MM.1S (cell line): ENCODE measurements at regions not wholly inside any gene's neighbourhood (a gene's known extent, or its start where the extent isn't known, plus 50 kb on each side); places are given as distances from the start of the nearest gene placed in this dataset.

Experiments
- DNase-seq: peaks from one replicate; pipeline ENCODE4 v3.0.0-alpha.2; 2015
- H2AFZ ChIP-seq: fragments of 300-600 bp; sonication (generic); 2 replicates; pipeline ENCODE4 v1.6.0; 2016; ENCODE audit warnings: antibody characterized with exemption, low read length
- H3F3A ChIP-seq: fragments of 300-600 bp; sonication (generic); 2 replicates; pipeline ENCODE4 v1.6.1; 2016; ENCODE audit warnings: mild to moderate bottlenecking, antibody characterized with exemption, low read length, moderate library complexity, mixed read lengths; ENCODE audit not compliant: insufficient read depth
- H3K27ac ChIP-seq: fragments of 300-600 bp; sonication (generic); 2 replicates; pipeline ENCODE4 v1.5.1; 2016; ENCODE audit warnings: mild to moderate bottlenecking, low read length
- H3K27me3 ChIP-seq: fragments of 300-600 bp; sonication (generic); replicated peaks from 2 replicates; pipeline ENCODE4 v1.6.0; 2016; ENCODE audit warnings: low read length; ENCODE audit not compliant: insufficient read depth
- H3K36me3 ChIP-seq: fragments of 300-600 bp; sonication (generic); replicated peaks from 2 replicates; pipeline ENCODE4 v1.6.1; 2016; ENCODE audit warnings: mild to moderate bottlenecking, low read length, mixed read lengths; ENCODE audit not compliant: insufficient read depth
- H3K4me1 ChIP-seq: fragments of 300-600 bp; sonication (generic); 2 replicates; pipeline ENCODE4 v1.6.1; 2016; ENCODE audit warnings: low read length, mixed read lengths
- H3K4me2 ChIP-seq: fragments of 300-600 bp; sonication (generic); 2 replicates; pipeline ENCODE4 v1.6.0; 2016; ENCODE audit warnings: low read depth, low read length
- H3K4me3 ChIP-seq: fragments of 300-600 bp; sonication (generic); 2 replicates; pipeline ENCODE4 v1.5.1; 2016; ENCODE audit warnings: low read length, mixed read lengths
- H3K79me2 ChIP-seq: fragments of 300-600 bp; sonication (generic); 2 replicates; pipeline ENCODE4 v1.6.1; 2016; ENCODE audit warnings: mixed run types, low read length, mixed read lengths
- H3K9ac ChIP-seq: fragments of 300-600 bp; sonication (generic); 2 replicates; pipeline ENCODE4 v1.6.1; 2016; ENCODE audit warnings: low read length, mixed read lengths
- H3K9me2 ChIP-seq: fragments of 300-600 bp; sonication (generic); replicated peaks from 2 replicates; pipeline ENCODE4 v1.6.1; 2016; ENCODE audit warnings: mild to moderate bottlenecking, low read length, mixed read lengths; ENCODE audit not compliant: insufficient read depth
- H3K9me3 ChIP-seq: fragments of 300-600 bp; sonication (generic); replicated peaks from 2 replicates; pipeline ENCODE4 v1.6.1; 2016; ENCODE audit warnings: mild to moderate bottlenecking, low read length, mixed read lengths; ENCODE audit not compliant: insufficient read depth
- H4K20me1 ChIP-seq: fragments of 300-600 bp; sonication (generic); 2 replicates; pipeline ENCODE4 v1.6.1; 2016; ENCODE audit warnings: mild to moderate bottlenecking, low read length, moderate library complexity, mixed read lengths; ENCODE audit not compliant: insufficient read depth
- EZH2 ChIP-seq: fragments of 300-600 bp; sonication (generic); optimal IDR thresholded peaks from 2 replicates; pipeline ENCODE3; 2017; ENCODE audit warnings: low read depth, mild to moderate bottlenecking, antibody characterized with exemption, low read length, mixed read lengths
- EZH2phosphoT487 ChIP-seq: fragments of 300-600 bp; sonication (generic); IDR thresholded peaks from 2 replicates; pipeline ENCODE4 v1.6.1; 2018; ENCODE audit warnings: antibody characterized with exemption, low read length
- TF ChIP-seq, protein P1 (sequence below): fragments of 300-600 bp; sonication (generic); IDR thresholded peaks from 2 replicates; pipeline ENCODE4 v1.5.1; 2016; ENCODE audit warnings: antibody characterized with exemption, low read length, mixed read lengths

DNA sequence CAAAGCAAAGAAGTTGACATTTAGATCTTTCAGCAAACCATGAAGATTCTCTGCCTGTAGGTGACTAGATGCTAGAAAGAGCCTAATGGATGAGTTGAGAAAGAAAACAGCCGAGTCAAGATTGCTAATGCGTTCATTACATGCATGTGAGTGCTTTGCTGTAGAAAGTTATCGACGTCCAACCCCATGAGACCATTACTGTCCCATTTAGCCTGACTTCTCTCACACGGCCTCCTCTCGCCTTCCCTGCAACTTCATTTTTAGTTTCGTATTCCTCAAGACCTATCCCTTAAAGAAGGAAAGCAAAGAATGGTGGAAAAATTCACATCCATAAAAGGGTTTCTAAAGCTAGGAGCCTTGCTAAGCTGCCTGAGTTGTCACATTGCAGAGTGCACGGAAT, 113.7 kb upstream of the DPP6 start:
- TF ChIP-seq EZH2 (no peak), EZH2phosphoT487 (no peak)
- TF ChIP-seq, protein P1, sequence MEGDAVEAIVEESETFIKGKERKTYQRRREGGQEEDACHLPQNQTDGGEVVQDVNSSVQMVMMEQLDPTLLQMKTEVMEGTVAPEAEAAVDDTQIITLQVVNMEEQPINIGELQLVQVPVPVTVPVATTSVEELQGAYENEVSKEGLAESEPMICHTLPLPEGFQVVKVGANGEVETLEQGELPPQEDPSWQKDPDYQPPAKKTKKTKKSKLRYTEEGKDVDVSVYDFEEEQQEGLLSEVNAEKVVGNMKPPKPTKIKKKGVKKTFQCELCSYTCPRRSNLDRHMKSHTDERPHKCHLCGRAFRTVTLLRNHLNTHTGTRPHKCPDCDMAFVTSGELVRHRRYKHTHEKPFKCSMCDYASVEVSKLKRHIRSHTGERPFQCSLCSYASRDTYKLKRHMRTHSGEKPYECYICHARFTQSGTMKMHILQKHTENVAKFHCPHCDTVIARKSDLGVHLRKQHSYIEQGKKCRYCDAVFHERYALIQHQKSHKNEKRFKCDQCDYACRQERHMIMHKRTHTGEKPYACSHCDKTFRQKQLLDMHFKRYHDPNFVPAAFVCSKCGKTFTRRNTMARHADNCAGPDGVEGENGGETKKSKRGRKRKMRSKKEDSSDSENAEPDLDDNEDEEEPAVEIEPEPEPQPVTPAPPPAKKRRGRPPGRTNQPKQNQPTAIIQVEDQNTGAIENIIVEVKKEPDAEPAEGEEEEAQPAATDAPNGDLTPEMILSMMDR = no peak
- no peaks in the 10 kb centered on the region for H3K9me2 ChIP-seq
- H3K27me3 ChIP-seq = no peaks in the 10 kb centered on the region
- no peaks in the 10 kb centered on the region for H3K36me3 ChIP-seq
- H3K4me2 ChIP-seq = no peak overlapping the region
- no peaks in the 10 kb centered on the region for H3K79me2 ChIP-seq
- no peak overlapping the region for H3K9ac ChIP-seq
- no peak overlapping the region for H3K4me3 ChIP-seq
- no peaks in the 10 kb centered on the region for H4K20me1 ChIP-seq
- no peak overlapping the region for H3K27ac ChIP-seq
- H3K4me1 ChIP-seq = no peaks in the 10 kb centered on the region
- H3F3A ChIP-seq = no peaks in the 10 kb centered on the region
- H3K9me3 ChIP-seq = no peaks in the 10 kb centered on the region
- DNase-seq = no peak
- H2AFZ ChIP-seq = no peak overlapping the region

DNA sequence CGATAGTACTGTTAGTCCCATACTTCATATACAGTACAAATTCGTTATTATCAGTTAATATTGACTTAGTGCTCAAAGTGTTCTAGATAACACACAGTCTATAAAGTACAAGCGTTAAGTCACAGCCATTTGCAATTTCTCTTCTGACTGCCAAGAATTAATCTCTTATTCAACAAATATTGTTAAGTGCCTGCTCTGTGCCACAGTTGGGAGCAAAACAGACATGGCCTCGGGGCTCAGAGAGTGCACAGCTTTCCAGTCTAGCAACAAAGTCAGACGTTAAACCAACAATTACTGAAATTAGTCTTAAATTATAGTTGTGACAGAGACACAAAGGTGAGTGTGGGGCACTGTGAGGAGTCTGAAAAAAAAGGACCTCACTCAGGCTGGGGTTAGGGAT, 113.0 kb upstream of the DPP6 start:
- Histone ChIP-seq H3K79me2 (no peaks in the 10 kb centered on the region), H4K20me1 (no peaks in the 10 kb centered on the region), H3K27me3 (no peaks in the 10 kb centered on the region), H3K9me2 (no peaks in the 10 kb centered on the region), H3K4me1 (no peaks in the 10 kb centered on the region), H3K27ac (no peak overlapping the region), H3K9me3 (no peaks in the 10 kb centered on the region), H3F3A (no peaks in the 10 kb centered on the region), H3K4me2 (no peak overlapping the region), H3K9ac (no peak overlapping the region), H2AFZ (no peak overlapping the region), H3K4me3 (no peak overlapping the region), H3K36me3 (no peaks in the 10 kb centered on the region)
- TF ChIP-seq EZH2 = no peak
- TF ChIP-seq, protein P1 = no peak
- TF ChIP-seq EZH2phosphoT487 = no peak
- no peak for DNase-seq

DNA sequence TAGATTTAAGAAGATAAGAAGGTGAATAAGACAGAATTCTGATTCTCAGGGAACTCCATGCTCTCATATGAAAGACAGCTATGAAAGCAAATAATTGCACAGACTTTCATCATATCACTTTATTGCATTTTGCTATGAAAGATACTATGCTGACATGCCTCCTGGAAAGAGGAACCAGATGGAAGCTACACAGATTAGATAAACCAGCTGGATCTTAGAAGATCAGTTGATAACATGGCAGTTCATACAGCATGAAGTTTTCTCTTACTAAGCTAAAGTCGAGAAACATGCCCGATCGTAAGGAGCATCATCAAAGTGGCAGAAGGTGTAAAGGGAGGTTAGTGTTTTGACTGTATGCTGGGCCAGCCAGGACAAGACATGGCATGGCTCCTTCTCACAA, 112.5 kb upstream of the DPP6 start:
- no peaks in the 10 kb centered on the region for H4K20me1 ChIP-seq
- TF ChIP-seq EZH2 = no peak
- no peak for TF ChIP-seq EZH2phosphoT487
- TF ChIP-seq, protein P1 = no peak
- H3F3A ChIP-seq = no peaks in the 10 kb centered on the region
- no peak overlapping the region for H3K4me2 ChIP-seq
- no peak overlapping the region for H3K27ac ChIP-seq
- no peaks in the 10 kb centered on the region for H3K36me3 ChIP-seq
- no peaks in the 10 kb centered on the region for H3K4me1 ChIP-seq
- H3K9me3 ChIP-seq = no peaks in the 10 kb centered on the region
- H3K9ac ChIP-seq = no peak overlapping the region
- H2AFZ ChIP-seq = no peak overlapping the region
- H3K79me2 ChIP-seq = no peaks in the 10 kb centered on the region
- DNase-seq = no peak
- H3K4me3 ChIP-seq = no peak overlapping the region
- H3K27me3 ChIP-seq = no peaks in the 10 kb centered on the region
- H3K9me2 ChIP-seq = no peaks in the 10 kb centered on the region
